H1 (cell line): ENCODE measurements at regions not wholly inside any gene's neighbourhood (a gene's known extent, or its start where the extent isn't known, plus 50 kb on each side); places are given as distances from the start of the nearest gene placed in this dataset.

Experiments used
- CTCF ChIA-PET: fragments of 300-600 bp; sonication (Branson Sonifier 250); formaldehyde crosslinking; loops from one replicate; lab custom pipeline; 2021; ENCODE audit not compliant: partially characterized antibody; lab: Charles Lee
- POLR2A ChIA-PET: fragments of 300-600 bp; sonication (Branson Sonifier 250); formaldehyde crosslinking; loops from one replicate; lab custom pipeline; 2021; ENCODE audit warnings: inconsistent platforms; ENCODE audit not compliant: partially characterized antibody; lab: Charles Lee
- DNase-seq, 2 experiments: peaks; one replicate each; pipeline versions ENCODE4 v3.0.0 to v3.0.0-alpha.2; 2010 to 2022; ENCODE audit warnings: low spot score in 2 of 2, low read depth in 1 of 2, mixed read lengths in 1 of 2
- FAIRE-seq: peaks from 2 replicates; lab custom pipeline; 2011; peaks lifted over from hg19 to GRCh38; lab: Jason Lieb, UNC
- H2AFZ ChIP-seq: 2 replicates; pipeline ENCODE4 v1.8.1; 2012; ENCODE audit warnings: low read length, inconsistent platforms
- H2AK5ac ChIP-seq: 2 replicates; pipeline ENCODE4 v1.6.1; 2013; ENCODE audit warnings: low read depth, low read length
- H2BK120ac ChIP-seq: replicated peaks from 2 replicates; pipeline ENCODE3; 2013; ENCODE audit warnings: low read depth, low read length, inconsistent platforms
- H2BK12ac ChIP-seq: 2 replicates; pipeline ENCODE4 v1.6.1; 2013; ENCODE audit warnings: low read depth, low read length
- H2BK15ac ChIP-seq: 2 replicates; pipeline ENCODE4 v1.6.1; 2013; ENCODE audit warnings: low read length
- H2BK20ac ChIP-seq: 2 replicates; pipeline ENCODE4 v1.6.1; 2013; ENCODE audit warnings: low read length
- H2BK5ac ChIP-seq: 2 replicates; pipeline ENCODE4 v1.6.1; 2013; ENCODE audit warnings: low read depth, low read length
- H3K14ac ChIP-seq: 2 replicates; pipeline ENCODE4 v1.6.1; 2013; ENCODE audit warnings: inconsistent platforms; ENCODE audit not compliant: insufficient read length
- H3K18ac ChIP-seq: 2 replicates; pipeline ENCODE4 v1.6.1; 2013; ENCODE audit warnings: low read length; ENCODE audit errors: extremely low read depth
- H3K23ac ChIP-seq: 2 replicates; pipeline ENCODE4 v1.6.1; 2013; ENCODE audit warnings: inconsistent platforms; ENCODE audit not compliant: insufficient read length
- H3K23me2 ChIP-seq: 2 replicates; pipeline ENCODE4 v1.6.1; 2013; ENCODE audit warnings: low read depth, low read length
- H3K27ac ChIP-seq: 2 replicates; pipeline ENCODE4 v1.6.1; 2011; ENCODE audit warnings: low read depth, low read length, inconsistent platforms
- H3K27me3 ChIP-seq, 4 experiments: replicated peaks in 1 of 4; 1 replicate in 1 of 4; 2 replicates in 3 of 4; pipeline versions ENCODE4 v1.6.1 to v1.8.1; 2011 to 2013; ENCODE audit warnings: low read length in 3 of 4, mild to moderate bottlenecking in 3 of 4, inconsistent platforms in 2 of 4, mixed read lengths in 2 of 4, moderate library complexity in 1 of 4; ENCODE audit not compliant: control insufficient read depth in 3 of 4, insufficient read depth in 3 of 4; ENCODE audit errors: extremely low read depth in 1 of 4
- H3K36me3 ChIP-seq, 4 experiments: 2 replicates each; pipeline versions ENCODE4 v1.6.1 to v1.8.1; 2011 to 2013; ENCODE audit warnings: mild to moderate bottlenecking in 4 of 4, low read length in 3 of 4, moderate library complexity in 2 of 4, control low read depth in 1 of 4, inconsistent platforms in 1 of 4; ENCODE audit not compliant: insufficient read depth in 4 of 4, control insufficient read depth in 2 of 4
- H3K4ac ChIP-seq: replicated peaks from 2 replicates; pipeline ENCODE3; 2013; ENCODE audit warnings: low read length, low read depth, mixed read lengths, inconsistent platforms; ENCODE audit not compliant: insufficient read length
- H3K4me1 ChIP-seq, 4 experiments: replicated peaks in 1 of 4; 1 replicate in 1 of 4; 2 replicates in 3 of 4; pipeline versions ENCODE4 v1.6.1 to v1.8.1; 2011 to 2013; ENCODE audit warnings: low read length in 3 of 4, inconsistent platforms in 2 of 4, mixed read lengths in 1 of 4; ENCODE audit not compliant: insufficient read depth in 4 of 4, control insufficient read depth in 3 of 4
- H3K4me2 ChIP-seq, 2 experiments: 2 replicates each; pipeline versions ENCODE4 v1.6.1 to v1.8.1; 2011 to 2013; ENCODE audit warnings: low read depth in 2 of 2, low read length in 2 of 2, control low read depth in 1 of 2, inconsistent platforms in 1 of 2, mild to moderate bottlenecking in 1 of 2; ENCODE audit not compliant: insufficient read depth in 1 of 2
- H3K4me3 ChIP-seq, 4 experiments: fragments of 200-600, 300-600 bp in 1 of 4; sonication (generic), shearing (Covaris generic), sonication (Bioruptor Twin) in 1 of 4; 2 replicates each; pipeline versions ENCODE4 v1.5.1 to v1.8.1; 2011 to 2016; ENCODE audit warnings: low read length in 4 of 4, low read depth in 3 of 4, control low read depth in 2 of 4, inconsistent platforms in 2 of 4, mild to moderate bottlenecking in 2 of 4, mixed read lengths in 1 of 4, moderate library complexity in 1 of 4; ENCODE audit not compliant: insufficient read depth in 2 of 4; ENCODE audit errors: extremely low read depth in 1 of 4
- H3K56ac ChIP-seq: replicated peaks from 2 replicates; pipeline ENCODE3; 2013; ENCODE audit warnings: low read depth, mild to moderate bottlenecking, mixed read lengths, low read length, inconsistent platforms; ENCODE audit not compliant: insufficient read length
- H3K79me1 ChIP-seq: 2 replicates; pipeline ENCODE4 v1.6.1; 2013; ENCODE audit warnings: low read depth, low read length, control low read depth
- H3K79me2 ChIP-seq, 2 experiments: 2 replicates each; pipeline versions ENCODE4 v1.6.1 to v1.8.1; 2012 to 2013; ENCODE audit warnings: low read length in 2 of 2, mild to moderate bottlenecking in 2 of 2, inconsistent platforms in 1 of 2; ENCODE audit not compliant: insufficient read depth in 2 of 2, control insufficient read depth in 1 of 2
- H3K9ac ChIP-seq, 4 experiments: replicated peaks in 1 of 4; 1 replicate in 1 of 4; 2 replicates in 3 of 4; pipeline versions ENCODE4 v1.6.1 to v1.8.1; 2011 to 2013; ENCODE audit warnings: low read depth in 3 of 4, low read length in 3 of 4, control low read depth in 2 of 4, mild to moderate bottlenecking in 2 of 4, moderate library complexity in 2 of 4, inconsistent platforms in 1 of 4; ENCODE audit errors: extremely low read depth in 1 of 4
- H3K9me3 ChIP-seq, 2 experiments: 2 replicates each; pipeline versions ENCODE4 v1.6.1 to v1.8.1; 2012 to 2013; ENCODE audit warnings: mild to moderate bottlenecking in 2 of 2, moderate library complexity in 2 of 2, control low read depth in 1 of 2, inconsistent platforms in 1 of 2, low read depth in 1 of 2, low read length in 1 of 2, mixed read lengths in 1 of 2; ENCODE audit not compliant: insufficient read depth in 2 of 2
- H4K20me1 ChIP-seq, 2 experiments: replicated peaks in 1 of 2; 2 replicates each; pipeline versions ENCODE3 to v1.8.1; 2011 to 2013; ENCODE audit warnings: inconsistent platforms in 2 of 2, low read length in 2 of 2, mild to moderate bottlenecking in 1 of 2; ENCODE audit not compliant: insufficient read depth in 2 of 2, control insufficient read depth in 1 of 2
- H4K5ac ChIP-seq: 2 replicates; pipeline ENCODE4 v1.6.1; 2013; ENCODE audit warnings: low read length, low read depth, mixed read lengths, inconsistent platforms; ENCODE audit not compliant: insufficient read length
- H4K8ac ChIP-seq: 2 replicates; pipeline ENCODE4 v1.8.0; 2013; ENCODE audit warnings: mild to moderate bottlenecking, moderate library complexity, low read length, inconsistent platforms; ENCODE audit not compliant: insufficient read depth; ENCODE audit errors: extremely low read depth
- H4K91ac ChIP-seq: replicated peaks from 2 replicates; pipeline ENCODE3; 2013; ENCODE audit warnings: low read length, mixed read lengths, inconsistent platforms; ENCODE audit not compliant: insufficient read length
- JUND ChIP-seq: IDR thresholded peaks from 2 replicates; pipeline ENCODE4 v1.6.1; 2011; ENCODE audit warnings: mild to moderate bottlenecking, improper control_type of control experiment, low read length
- WGBS, 2 experiments: shearing (Covaris generic) in 1 of 2; methylation state at CpG; one replicate each; pipeline versions ENCODE4 v1.1.6 to v1.1.7; 2013 to 2015; ENCODE audit warnings: low lambda C conversion rate in 2 of 2, mixed read lengths in 2 of 2, inconsistent platforms in 1 of 2, low coverage in 1 of 2, missing lambda C conversion rate in 1 of 2; ENCODE audit not compliant: insufficient replicate concordance in 2 of 2, insufficient coverage in 1 of 2, insufficient read length in 1 of 2; ENCODE audit errors: extremely low coverage in 1 of 2, missing lambda C conversion rate in 1 of 2; 5-methylcytosine and 5-hydroxymethylcytosine counted together

DNA sequence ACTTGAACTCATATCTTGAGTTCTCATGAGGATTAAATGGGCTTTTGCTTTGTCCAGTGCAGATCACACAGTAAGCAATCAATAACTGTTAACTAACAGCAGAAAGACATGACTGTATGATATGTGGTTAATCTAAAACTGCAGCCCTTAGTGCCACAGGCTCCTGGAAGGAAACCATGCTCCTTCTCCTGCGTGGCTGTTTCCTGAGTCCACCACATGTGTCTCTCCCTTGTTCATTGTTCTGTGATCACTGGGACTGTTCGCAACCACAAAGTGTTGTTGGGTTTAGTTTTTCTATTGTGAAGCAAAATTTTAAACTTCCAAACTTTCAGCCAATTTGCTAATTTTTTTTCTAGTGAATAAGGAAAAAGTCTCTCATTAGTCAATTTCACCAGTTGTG lies 130.9 kb upstream of the PTPRM start:
- Histone ChIP-seq H3K27me3 (no peaks in the 10 kb centered on the region), H2BK120ac (no peak overlapping the region), H2BK12ac (no peak overlapping the region), H4K8ac (no peak overlapping the region), H3K4me3 (no peak overlapping the region), H2BK20ac (no peak overlapping the region), H3K56ac (no peak overlapping the region), H3K18ac (no peak overlapping the region), H3K79me2 (no peaks in the 10 kb centered on the region), H3K14ac (no peak overlapping the region), H3K36me3 (no peaks in the 10 kb centered on the region), H2AK5ac (no peak overlapping the region), H3K79me1 (no peaks in the 10 kb centered on the region), H2BK5ac (no peak overlapping the region), H3K4me2 (no peak overlapping the region), H4K20me1 (no peaks in the 10 kb centered on the region), H3K27ac (no peak overlapping the region), H4K91ac (no peak overlapping the region), H3K23me2 (no peaks in the 10 kb centered on the region), H4K5ac (no peak overlapping the region), H3K4me1 (0 out of 7 replicates have a peak, but pooled peaks cover 0 to 4% (median 0%) of the 10 kb centered on the region in 4 experiments), H2BK15ac (no peak overlapping the region), H3K9ac (no peak overlapping the region), H3K23ac (no peak overlapping the region), H3K9me3 (no peaks in the 10 kb centered on the region), H2AFZ (no peak overlapping the region), H3K4ac (no peak overlapping the region)
- WGBS, 2 experiments, result 98% methylated on average over 2 of the region's 2 CpGs; no CpG with 5 or more reads in 1 of the 2 experiments
- DNase-seq (no peak), FAIRE-seq (no peak)
- POLR2A ChIA-PET, result no interaction called here
- CTCF ChIA-PET, result interaction anchor here (0.8 to 2.8 kb wide), 2 partner anchors 16 to 69 kb away, joined by 3 to 10 read pairs; no protein-coding TSS in a partner anchor
- TF ChIP-seq JUND, result no peak
